ENCODE measurements at regions not wholly inside any gene's neighbourhood (a gene's known extent, or its start where the extent isn't known, plus 50 kb on each side); places are given as distances from the start of the nearest gene placed in this dataset.

DNA sequence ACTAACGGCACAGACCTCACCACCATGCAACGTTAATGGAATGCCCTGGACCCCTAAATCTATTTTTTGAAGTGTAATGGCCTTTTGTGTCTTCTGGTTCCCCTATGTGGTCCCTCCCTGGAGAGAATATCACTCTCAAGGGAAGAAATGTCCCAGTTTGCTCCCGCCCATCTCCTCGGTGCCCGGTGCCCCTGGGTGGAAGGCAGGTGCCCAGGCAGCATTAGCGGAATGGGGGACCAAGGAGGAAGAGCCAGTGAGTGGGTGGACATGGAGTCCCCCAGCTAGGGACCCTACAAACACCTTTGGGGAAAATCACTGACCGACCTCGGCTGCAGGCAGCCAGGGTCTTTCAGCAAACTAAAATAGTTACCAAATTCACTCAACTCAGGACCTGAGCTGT lies 212.1 kb upstream of the RTL1 start:
- TF ChIP-seq, protein P1, sequence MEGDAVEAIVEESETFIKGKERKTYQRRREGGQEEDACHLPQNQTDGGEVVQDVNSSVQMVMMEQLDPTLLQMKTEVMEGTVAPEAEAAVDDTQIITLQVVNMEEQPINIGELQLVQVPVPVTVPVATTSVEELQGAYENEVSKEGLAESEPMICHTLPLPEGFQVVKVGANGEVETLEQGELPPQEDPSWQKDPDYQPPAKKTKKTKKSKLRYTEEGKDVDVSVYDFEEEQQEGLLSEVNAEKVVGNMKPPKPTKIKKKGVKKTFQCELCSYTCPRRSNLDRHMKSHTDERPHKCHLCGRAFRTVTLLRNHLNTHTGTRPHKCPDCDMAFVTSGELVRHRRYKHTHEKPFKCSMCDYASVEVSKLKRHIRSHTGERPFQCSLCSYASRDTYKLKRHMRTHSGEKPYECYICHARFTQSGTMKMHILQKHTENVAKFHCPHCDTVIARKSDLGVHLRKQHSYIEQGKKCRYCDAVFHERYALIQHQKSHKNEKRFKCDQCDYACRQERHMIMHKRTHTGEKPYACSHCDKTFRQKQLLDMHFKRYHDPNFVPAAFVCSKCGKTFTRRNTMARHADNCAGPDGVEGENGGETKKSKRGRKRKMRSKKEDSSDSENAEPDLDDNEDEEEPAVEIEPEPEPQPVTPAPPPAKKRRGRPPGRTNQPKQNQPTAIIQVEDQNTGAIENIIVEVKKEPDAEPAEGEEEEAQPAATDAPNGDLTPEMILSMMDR (conservative IDR thresholded peaks at IDR 0.05; ENCODE audit: low read depth, low read length), result no peak
- TF ChIP-seq CHD1 (IDR thresholded peaks at IDR 0.05; ENCODE audit: low read depth, low read length), result no peak
- no peak for TF ChIP-seq CEBPB (IDR thresholded peaks at IDR 0.05; ENCODE audit: low read depth, low read length)
- TF ChIP-seq MAZ (IDR thresholded peaks at IDR 0.05; ENCODE audit: borderline replicate concordance, low read depth, low read length), result no peak
- no peak for TF ChIP-seq POLR2A (IDR thresholded peaks at IDR 0.05; ENCODE audit: low read depth, low read length)
- TF ChIP-seq, protein P2, sequence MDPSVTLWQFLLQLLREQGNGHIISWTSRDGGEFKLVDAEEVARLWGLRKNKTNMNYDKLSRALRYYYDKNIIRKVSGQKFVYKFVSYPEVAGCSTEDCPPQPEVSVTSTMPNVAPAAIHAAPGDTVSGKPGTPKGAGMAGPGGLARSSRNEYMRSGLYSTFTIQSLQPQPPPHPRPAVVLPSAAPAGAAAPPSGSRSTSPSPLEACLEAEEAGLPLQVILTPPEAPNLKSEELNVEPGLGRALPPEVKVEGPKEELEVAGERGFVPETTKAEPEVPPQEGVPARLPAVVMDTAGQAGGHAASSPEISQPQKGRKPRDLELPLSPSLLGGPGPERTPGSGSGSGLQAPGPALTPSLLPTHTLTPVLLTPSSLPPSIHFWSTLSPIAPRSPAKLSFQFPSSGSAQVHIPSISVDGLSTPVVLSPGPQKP (IDR thresholded peaks at IDR 0.05; ENCODE audit: borderline replicate concordance, low read depth, low read length), result no peak
- no peak for TF ChIP-seq FOS (IDR thresholded peaks at IDR 0.05; ENCODE audit: low read depth, low read length)
- no peak for TF ChIP-seq MXI1 (IDR thresholded peaks at IDR 0.05; ENCODE audit: borderline replicate concordance, low read depth, low read length)
- no peak for TF ChIP-seq BHLHE40 (IDR thresholded peaks at IDR 0.05; ENCODE audit: low read depth, low read length)
- TF ChIP-seq NFE2L2 (IDR thresholded peaks at IDR 0.05; ENCODE audit: low read depth, low read length), result no peak
- no peak for TF ChIP-seq RAD21 (IDR thresholded peaks at IDR 0.05; ENCODE audit: low read length)
- no peak for TF ChIP-seq RFX5 (IDR thresholded peaks at IDR 0.05; ENCODE audit: low read depth, low read length)
- TF ChIP-seq, protein P3, sequence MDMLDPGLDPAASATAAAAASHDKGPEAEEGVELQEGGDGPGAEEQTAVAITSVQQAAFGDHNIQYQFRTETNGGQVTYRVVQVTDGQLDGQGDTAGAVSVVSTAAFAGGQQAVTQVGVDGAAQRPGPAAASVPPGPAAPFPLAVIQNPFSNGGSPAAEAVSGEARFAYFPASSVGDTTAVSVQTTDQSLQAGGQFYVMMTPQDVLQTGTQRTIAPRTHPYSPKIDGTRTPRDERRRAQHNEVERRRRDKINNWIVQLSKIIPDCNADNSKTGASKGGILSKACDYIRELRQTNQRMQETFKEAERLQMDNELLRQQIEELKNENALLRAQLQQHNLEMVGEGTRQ (IDR thresholded peaks at IDR 0.05; ENCODE audit: low read depth, low read length), result no peak
- no peak for TF ChIP-seq SMC3 (IDR thresholded peaks at IDR 0.05; ENCODE audit: low read depth, low read length)
